IPS-18c (cell line): ENCODE measurements at regions not wholly inside any gene's neighbourhood (a gene's known extent, or its start where the extent isn't known, plus 50 kb on each side); places are given as distances from the start of the nearest gene placed in this dataset.
"Not testable (repeated sequence)": the region's sequence is repeated elsewhere in the genome, so short reads cannot be mapped to it uniquely, and the experiment has no call there.

ENCODE experiments used
- H3K4me3 ChIP-seq: 2 replicates; pipeline ENCODE4 v1.7.0; 2013; ENCODE audit warnings: low read depth, mild to moderate bottlenecking, low read length, moderate library complexity; ENCODE audit not compliant: insufficient read depth
- H3K9me3 ChIP-seq: one replicate; pipeline ENCODE4 v1.6.1; 2013; ENCODE audit warnings: mild to moderate bottlenecking, low read length, moderate library complexity; ENCODE audit not compliant: control insufficient read depth, insufficient read depth

GRCh38 chr2:120540719-120541552 lies 194.7 kb upstream of the GLI2 start:
- H3K4me3 ChIP-seq, result no peak overlapping the region
- no peaks in the 10 kb centered on the region for H3K9me3 ChIP-seq

- H3K9me3 ChIP-seq, result no peaks in the 10 kb centered on the region
- H3K4me3 ChIP-seq, result no peak overlapping the region
Measured at GRCh38 chr2:120541553-120541932, 194.1 kb upstream of the GLI2 start.

DNA sequence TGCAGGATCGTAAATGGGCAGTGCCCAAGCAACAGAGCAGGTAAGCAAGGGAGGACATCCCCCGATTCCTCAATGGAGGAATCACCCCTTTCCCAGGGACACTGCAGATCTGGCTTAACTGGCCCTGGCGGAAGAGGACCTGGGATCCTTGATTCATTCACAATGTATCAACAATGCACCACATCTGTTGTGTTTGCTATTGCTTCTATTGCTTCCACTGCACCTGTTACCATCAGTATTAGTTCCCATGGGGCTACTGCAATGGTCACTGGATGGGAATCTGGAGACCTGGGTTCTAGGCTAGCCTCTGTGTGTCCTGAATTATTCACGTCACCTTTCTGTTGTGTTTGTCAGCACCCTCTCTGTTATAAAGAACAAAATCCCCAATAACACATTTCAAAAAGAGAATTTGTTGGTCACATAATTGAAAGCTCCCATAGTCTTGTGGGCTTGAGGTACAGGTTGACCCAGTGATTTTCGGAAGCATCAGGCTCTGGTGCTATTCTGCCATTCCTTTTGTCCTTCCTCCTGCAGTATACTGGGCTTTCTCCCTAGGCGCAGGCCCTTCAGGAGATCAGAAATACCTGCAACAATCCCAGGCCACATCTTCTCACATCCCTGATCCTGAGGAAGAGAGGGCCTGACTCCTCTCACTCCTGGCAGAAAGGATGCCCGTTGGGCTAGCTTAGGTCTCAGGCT lies 193.5 kb upstream of the GLI2 start:
- no peak overlapping the region for H3K4me3 ChIP-seq
- no peaks in the 10 kb centered on the region for H3K9me3 ChIP-seq

- Histone ChIP-seq H3K9me3 (no peaks in the 10 kb centered on the region), H3K4me3 (no peak overlapping the region)
Measured at GRCh38 chr2:120542911-120543527, 192.6 kb upstream of the GLI2 start.

DNA sequence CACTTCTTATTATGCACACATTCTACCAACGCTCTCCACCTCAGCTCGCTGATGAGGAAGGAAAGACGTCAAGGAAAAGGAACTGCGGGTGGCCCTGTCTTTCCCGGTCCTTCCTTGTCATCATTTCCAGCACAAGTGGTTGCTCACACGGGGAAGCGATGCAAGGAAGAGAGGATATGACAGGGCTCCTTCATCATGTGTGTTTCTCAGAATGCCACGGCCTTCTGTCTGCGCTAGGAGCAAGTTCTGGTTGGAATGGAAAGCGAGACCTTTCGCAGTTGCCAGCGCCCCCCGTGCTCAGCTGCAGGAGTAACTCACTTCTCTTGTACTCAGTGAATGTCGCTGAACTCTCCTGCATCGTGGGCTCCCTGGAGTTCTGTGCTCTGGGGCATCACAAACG lies 191.8 kb upstream of the GLI2 start:
- H3K9me3 ChIP-seq, result no peaks in the 10 kb centered on the region
- no peak overlapping the region for H3K4me3 ChIP-seq

DNA sequence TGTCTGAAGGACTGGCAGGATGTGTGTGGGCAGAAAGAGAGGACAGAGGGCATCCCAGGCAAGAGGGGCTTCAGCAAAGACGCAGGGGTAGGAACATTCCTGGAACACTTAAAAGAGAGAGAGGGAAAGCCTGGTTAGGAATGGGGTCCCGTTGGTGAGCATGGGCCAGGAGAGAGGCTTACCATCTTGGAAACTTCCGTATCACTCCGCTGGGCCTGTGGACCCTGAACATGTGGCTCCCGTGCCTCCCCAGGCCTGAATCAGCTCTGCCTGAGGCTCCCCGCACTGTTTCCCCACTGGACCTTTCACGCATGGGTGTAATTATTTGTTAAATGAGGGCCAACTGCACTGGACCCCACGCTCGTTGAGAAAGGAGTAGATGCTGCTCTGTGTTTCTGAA lies 191.1 kb upstream of the GLI2 start:
- H3K4me3 ChIP-seq, result no peak overlapping the region
- H3K9me3 ChIP-seq, result no peaks in the 10 kb centered on the region

- not testable (repeated sequence) for H3K9me3 ChIP-seq, H3K4me3 ChIP-seq
Measured at GRCh38 chr2:120545007-120545406, 190.7 kb upstream of the GLI2 start.

- Histone ChIP-seq H3K4me3 (no peak overlapping the region), H3K9me3 (no peaks in the 10 kb centered on the region)
Measured at GRCh38 chr2:120545521-120546047, 190.1 kb upstream of the GLI2 start.

GRCh38 chr2:120546048-120546864 lies 189.4 kb upstream of the GLI2 start:
- Histone ChIP-seq H3K4me3 (no peak overlapping the region), H3K9me3 (no peaks in the 10 kb centered on the region)

GRCh38 chr2:120546865-120547390 lies 188.7 kb upstream of the GLI2 start:
- Histone ChIP-seq H3K4me3 (no peak overlapping the region), H3K9me3 (no peaks in the 10 kb centered on the region)

DNA sequence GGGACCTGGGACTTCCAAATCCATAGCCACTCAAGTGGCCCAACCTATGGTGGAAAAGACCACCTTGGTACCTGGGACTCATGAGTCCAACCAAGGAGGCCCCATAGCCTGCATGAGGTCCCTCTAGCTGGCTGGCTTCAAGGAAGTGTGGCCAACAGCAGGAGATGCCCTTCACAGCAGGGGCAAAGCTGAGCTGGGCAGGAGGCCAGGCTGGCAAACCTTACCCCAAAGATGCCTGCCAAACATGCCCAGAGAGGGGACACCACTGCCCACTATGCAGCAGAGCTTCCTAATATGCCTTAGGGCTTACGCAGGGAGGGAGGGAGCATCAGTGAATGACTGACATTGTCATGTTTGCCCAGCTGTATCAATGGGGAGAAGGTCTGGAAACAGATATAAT lies 188.0 kb upstream of the GLI2 start:
- no peak overlapping the region for H3K4me3 ChIP-seq

GRCh38 chr2:120548627-120549608 lies 186.8 kb upstream of the GLI2 start:
- H3K9me3 ChIP-seq, result no peaks in the 10 kb centered on the region
- no peak overlapping the region for H3K4me3 ChIP-seq

More for the DNA sequence above, 188.0 kb upstream of the GLI2 start:
- H3K9me3 ChIP-seq, result no peaks in the 10 kb centered on the region

GRCh38 chr2:120549841-120550240 lies 185.8 kb upstream of the GLI2 start:
- Histone ChIP-seq H3K4me3 (no peak overlapping the region), H3K9me3 (no peaks in the 10 kb centered on the region)

DNA sequence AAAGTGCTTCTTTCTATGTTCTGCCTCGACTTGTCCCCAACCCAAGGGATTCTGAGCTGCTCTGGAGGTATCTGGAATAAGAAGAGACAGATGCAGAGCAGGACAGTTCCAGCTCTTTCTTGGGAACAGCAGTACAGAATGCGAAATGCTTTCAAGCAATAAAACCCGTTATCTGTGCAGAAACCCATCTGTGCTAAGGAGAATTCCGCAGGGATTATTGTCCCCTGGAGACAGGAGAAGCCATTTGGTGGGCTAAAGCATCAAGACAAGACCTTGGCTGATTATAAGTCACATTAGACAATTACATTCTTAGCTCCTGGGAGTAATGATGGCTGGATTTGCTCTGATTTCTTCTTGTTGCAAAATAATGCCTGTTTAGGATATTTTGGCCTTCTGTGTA lies 185.4 kb upstream of the GLI2 start:
- no peaks in the 10 kb centered on the region for H3K9me3 ChIP-seq
- no peak overlapping the region for H3K4me3 ChIP-seq

GRCh38 chr2:120550893-120551446 lies 184.7 kb upstream of the GLI2 start:
- Histone ChIP-seq H3K9me3 (no peaks in the 10 kb centered on the region), H3K4me3 (no peak overlapping the region)

GRCh38 chr2:120551522-120551921 lies 184.1 kb upstream of the GLI2 start:
- Histone ChIP-seq H3K4me3 (no peak overlapping the region), H3K9me3 (no peaks in the 10 kb centered on the region)
